BLaER1 treated with 17β-estradiol and CSF1 and Interleukin-3, amounts not matched to agents 10 nM and 100 nM (cell line): ENCODE measurements at regions not wholly inside any gene's neighbourhood (a gene's known extent, or its start where the extent isn't known, plus 50 kb on each side); places are given as distances from the start of the nearest gene placed in this dataset.

ENCODE experiments used
- H3K27ac ChIP-seq, 11 experiments: shearing (Covaris generic); formaldehyde crosslinking; 2 replicates each; pipeline ENCODE4 v1.8.1; 2022
- H3K27me3 ChIP-seq, 11 experiments: shearing (Covaris generic); formaldehyde crosslinking; 2 replicates each; pipeline ENCODE4 v1.8.1; 2022
- H3K36me3 ChIP-seq, 11 experiments: shearing (Covaris generic); formaldehyde crosslinking; 2 replicates each; pipeline ENCODE4 v1.8.1; 2022
- H3K4me1 ChIP-seq, 10 experiments: shearing (Covaris generic); formaldehyde crosslinking; 2 replicates each; pipeline ENCODE4 v1.8.1; 2022
- H3K4me2 ChIP-seq, 11 experiments: shearing (Covaris generic); formaldehyde crosslinking; 2 replicates each; pipeline ENCODE4 v1.8.1; 2022
- H3K4me3 ChIP-seq, 10 experiments: shearing (Covaris generic); formaldehyde crosslinking; 2 replicates each; pipeline ENCODE4 v1.8.1; 2022
- H3K9ac ChIP-seq, 11 experiments: shearing (Covaris generic); formaldehyde crosslinking; 2 replicates each; pipeline ENCODE4 v1.8.1; 2022
- H3K9me3 ChIP-seq, 11 experiments: shearing (Covaris generic); formaldehyde crosslinking; replicated peaks in 1 of 11; 2 replicates each; pipeline ENCODE4 v1.8.1; 2022
- H4K20me1 ChIP-seq, 11 experiments: shearing (Covaris generic); formaldehyde crosslinking; 2 replicates each; pipeline ENCODE4 v1.8.1; 2022
- Cebpa-rat ChIP-seq, 11 experiments: shearing (Covaris generic); IDR thresholded peaks; 2 replicates each; pipeline ENCODE4 v1.8.1; 2022

DNA sequence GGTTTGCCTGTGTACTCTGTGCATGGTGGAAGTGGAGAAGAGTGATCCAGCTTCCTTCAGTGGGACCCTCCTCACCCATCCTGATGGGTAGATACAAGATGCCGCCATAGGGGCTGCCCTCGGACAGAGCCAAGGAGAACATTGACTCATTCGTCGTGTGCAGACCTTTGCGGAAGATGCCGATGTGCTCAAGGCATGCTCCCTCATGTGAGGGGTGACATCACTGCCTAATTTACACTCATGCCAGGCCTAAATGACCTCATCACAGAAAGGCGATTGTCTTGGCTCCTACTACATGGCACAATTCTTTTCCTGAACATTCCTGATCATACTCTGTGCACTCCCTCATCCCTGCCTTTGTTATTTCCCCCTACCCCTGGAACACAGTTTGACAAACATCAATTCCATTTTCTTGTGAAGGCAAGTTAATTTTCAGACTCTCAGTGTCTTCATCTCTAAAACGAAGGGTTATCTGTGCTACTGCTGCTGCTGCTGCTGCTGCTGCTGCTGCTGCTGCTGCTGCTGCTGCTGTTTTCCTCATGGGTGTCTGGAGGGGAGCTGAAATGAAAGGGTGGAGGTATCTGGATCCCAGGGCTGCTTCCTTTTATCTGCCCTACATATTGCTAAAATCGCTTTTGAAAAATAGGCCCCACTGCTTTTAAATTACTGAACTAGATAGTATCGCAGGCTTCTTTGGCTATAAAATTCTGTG, 146.5 kb upstream of the ARGLU1 start:
- H4K20me1 ChIP-seq = no peaks in the 10 kb centered on the region
- no peak for TF ChIP-seq Cebpa-rat (IDR thresholded peaks at IDR 0.05)

DNA sequence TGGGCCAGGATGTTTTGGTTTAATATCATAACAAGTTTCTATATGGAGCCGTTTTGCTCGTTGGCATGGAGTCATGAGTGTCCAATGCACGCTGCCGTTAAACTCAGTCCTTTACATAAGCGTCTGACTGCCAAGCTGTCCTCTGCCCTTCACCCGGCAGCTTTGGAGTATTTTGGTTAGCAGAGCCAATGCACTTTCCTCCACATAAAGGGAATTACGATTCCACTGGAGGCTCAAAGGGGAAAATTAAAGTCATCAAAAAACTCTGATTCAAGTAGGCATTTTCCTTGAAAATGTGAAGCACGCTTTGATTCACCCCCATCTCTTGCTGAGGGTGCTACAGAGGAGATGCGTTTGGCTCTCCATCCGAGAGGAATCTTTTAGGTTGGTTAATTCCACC, 144.4 kb upstream of the ARGLU1 start:
- Histone ChIP-seq H3K4me3 (no peak overlapping the region), H4K20me1 (no peaks in the 10 kb centered on the region), H3K27me3 (no peaks in the 10 kb centered on the region), H3K4me2 (no peak overlapping the region), H3K36me3 (no peaks in the 10 kb centered on the region), H3K4me1 (no peaks in the 10 kb centered on the region), H3K9me3 (peaks cover 0 to 9% (median 5%) of the 10 kb centered on the region in 11 experiments; a peak in 13 of 22 replicates), H3K27ac (no peak overlapping the region), H3K9ac (no peak overlapping the region)
- no peak for TF ChIP-seq Cebpa-rat (IDR thresholded peaks at IDR 0.05)

More for the DNA sequence above, 146.5 kb upstream of the ARGLU1 start:
- peaks cover 15 to 26% (median 20%) of the 10 kb centered on the region in 11 experiments; a peak in 19 of 22 replicates for H3K9me3 ChIP-seq
- no peak overlapping the region for H3K4me2 ChIP-seq
- no peaks in the 10 kb centered on the region for H3K4me1 ChIP-seq
- H3K9ac ChIP-seq = no peak overlapping the region
- no peak overlapping the region for H3K4me3 ChIP-seq
- H3K27ac ChIP-seq = no peak overlapping the region
- no peaks in the 10 kb centered on the region for H3K27me3 ChIP-seq
- H3K36me3 ChIP-seq = peaks cover 0 to 3% (median 0%) of the 10 kb centered on the region in 11 experiments; a peak in 1 of 22 replicates

DNA sequence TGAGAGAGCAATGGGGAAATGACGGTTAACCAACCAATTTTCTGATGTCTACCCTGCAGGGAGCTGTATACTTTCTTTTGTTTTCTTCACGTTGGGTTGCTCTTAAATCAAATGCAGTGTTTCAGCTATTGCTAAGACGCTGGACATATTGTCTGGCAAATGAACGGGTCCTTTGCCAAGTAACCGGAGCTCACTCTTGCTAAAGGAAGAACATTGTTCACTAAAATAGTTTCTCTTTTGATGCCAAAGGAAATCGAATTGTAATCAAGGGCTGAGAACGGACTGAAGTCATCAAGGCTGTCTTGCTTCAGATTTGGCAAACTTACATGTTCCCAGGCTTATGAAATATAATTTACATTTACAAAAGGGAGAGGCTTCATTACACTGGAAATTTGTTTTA, 142.3 kb upstream of the ARGLU1 start:
- H3K27me3 ChIP-seq = no peaks in the 10 kb centered on the region
- no peak overlapping the region for H3K27ac ChIP-seq
- TF ChIP-seq Cebpa-rat (IDR thresholded peaks at IDR 0.05) = no peak

DNA sequence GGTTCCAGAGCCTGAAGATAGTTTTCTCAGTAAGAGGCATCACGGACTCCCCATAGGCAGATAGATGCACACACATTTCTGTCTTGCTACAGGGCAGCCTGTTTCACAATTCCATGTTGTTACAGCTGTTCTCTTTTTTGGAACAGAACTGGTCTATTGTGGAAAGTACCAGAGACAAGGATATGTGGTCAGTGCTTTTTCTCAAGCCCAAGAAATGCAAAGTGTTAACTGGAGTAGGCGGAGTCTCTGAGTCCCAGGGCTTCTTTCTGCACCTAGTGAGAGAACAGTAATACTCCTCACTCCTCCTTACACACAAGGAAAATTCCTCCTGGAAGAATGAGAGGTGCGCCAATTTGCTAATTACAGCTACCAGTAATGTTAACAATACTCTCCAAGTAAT, 141.6 kb upstream of the ARGLU1 start:
- Histone ChIP-seq H3K4me2 (no peak overlapping the region), H3K9ac (no peak overlapping the region), H4K20me1 (no peaks in the 10 kb centered on the region), H3K4me1 (no peaks in the 10 kb centered on the region), H3K27me3 (no peaks in the 10 kb centered on the region), H3K4me3 (no peak overlapping the region), H3K9me3 (peaks cover 0 to 4% (median 0%) of the 10 kb centered on the region in 11 experiments; a peak in 2 of 22 replicates), H3K36me3 (no peaks in the 10 kb centered on the region), H3K27ac (no peak overlapping the region)
- TF ChIP-seq Cebpa-rat (IDR thresholded peaks at IDR 0.05) = no peak

More for the DNA sequence above, 142.3 kb upstream of the ARGLU1 start:
- H3K9ac ChIP-seq = no peak overlapping the region
- H3K4me1 ChIP-seq = no peaks in the 10 kb centered on the region
- no peak overlapping the region for H3K4me3 ChIP-seq
- H3K9me3 ChIP-seq = peaks cover 0 to 3% (median 0%) of the 10 kb centered on the region in 11 experiments; a peak in 1 of 22 replicates
- no peaks in the 10 kb centered on the region for H4K20me1 ChIP-seq
- no peaks in the 10 kb centered on the region for H3K36me3 ChIP-seq
- H3K4me2 ChIP-seq = no peak overlapping the region

DNA sequence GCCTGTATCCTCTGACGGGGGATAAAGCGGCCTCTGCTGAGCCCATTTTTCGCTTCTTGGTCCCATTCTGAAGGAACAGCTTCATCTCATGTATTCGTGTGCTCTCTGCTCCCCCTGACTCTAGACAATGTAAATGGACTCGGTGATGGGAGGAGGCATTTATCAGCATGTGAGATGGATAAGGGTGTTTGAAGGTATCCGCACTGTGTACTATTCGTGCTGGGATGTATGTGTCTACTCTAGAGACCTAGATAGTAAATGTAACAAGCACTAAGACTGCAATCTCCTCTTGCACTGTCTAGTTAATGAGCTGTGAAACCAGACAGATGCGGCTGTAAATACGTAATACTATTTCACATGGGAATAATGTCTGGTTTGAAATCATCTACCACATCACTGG, 134.6 kb upstream of the ARGLU1 start:
- Histone ChIP-seq H3K9me3 (peaks cover 0 to 14% (median 0%) of the 10 kb centered on the region in 11 experiments; a peak in 3 of 22 replicates), H3K27me3 (no peaks in the 10 kb centered on the region), H3K9ac (0 out of 22 replicates have a peak overlapping the region, but pooled peaks of 1 of the 11 experiments have one; percentile 21), H3K4me1 (peaks cover 0 to 16% (median 13%) of the 10 kb centered on the region in 10 experiments; a peak in 14 of 20 replicates), H3K27ac (no peak overlapping the region), H3K4me2 (peak overlapping the region in 8 of 11 experiments; percentile 40 to 63 (median 46); a peak in 16 of 22 replicates), H4K20me1 (no peaks in the 10 kb centered on the region), H3K36me3 (no peaks in the 10 kb centered on the region), H3K4me3 (no peak overlapping the region)
- TF ChIP-seq Cebpa-rat (IDR thresholded peaks at IDR 0.05) = no peak

DNA sequence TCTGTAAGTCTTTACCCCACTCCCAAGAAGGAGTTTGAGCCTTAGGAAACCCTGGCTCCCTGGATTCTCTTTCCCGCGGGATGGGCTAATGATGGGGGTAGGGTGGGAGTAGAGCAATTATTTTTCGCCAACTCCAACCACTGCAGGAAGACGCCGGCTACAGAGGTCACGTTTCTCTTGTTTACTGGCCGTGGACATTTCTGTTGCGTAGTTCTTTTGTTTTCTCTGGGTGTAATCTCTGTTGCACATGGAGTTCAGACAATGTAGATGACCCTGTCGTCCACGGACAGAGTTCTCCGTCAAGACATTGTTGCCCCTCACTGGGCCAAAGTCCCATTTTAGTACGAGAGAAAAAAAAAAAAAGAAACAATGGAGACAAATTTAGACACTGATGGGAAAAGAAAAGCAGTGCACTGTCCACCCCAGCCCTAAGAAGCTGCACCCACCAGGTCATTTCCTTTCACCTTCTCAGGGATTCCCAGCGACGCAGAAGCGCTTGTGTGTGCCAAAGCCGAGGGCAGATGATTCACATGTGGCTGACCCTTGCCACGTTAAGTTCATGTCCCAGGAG, 133.9 kb upstream of the ARGLU1 start:
- no peak overlapping the region for H3K27ac ChIP-seq
- H3K36me3 ChIP-seq = no peaks in the 10 kb centered on the region
- H3K27me3 ChIP-seq = no peaks in the 10 kb centered on the region
- no peaks in the 10 kb centered on the region for H4K20me1 ChIP-seq
- no peak overlapping the region for H3K4me3 ChIP-seq
- H3K4me2 ChIP-seq = peak overlapping the region in 7 of 11 experiments; percentile 40 to 63 (median 46); a peak in 9 of 22 replicates
- peaks cover 0 to 14% (median 0%) of the 10 kb centered on the region in 11 experiments; a peak in 2 of 22 replicates for H3K9me3 ChIP-seq
- no peak for TF ChIP-seq Cebpa-rat (IDR thresholded peaks at IDR 0.05)
- no peak overlapping the region for H3K9ac ChIP-seq
- peaks cover 0 to 16% (median 13%) of the 10 kb centered on the region in 10 experiments; a peak in 14 of 20 replicates for H3K4me1 ChIP-seq

DNA sequence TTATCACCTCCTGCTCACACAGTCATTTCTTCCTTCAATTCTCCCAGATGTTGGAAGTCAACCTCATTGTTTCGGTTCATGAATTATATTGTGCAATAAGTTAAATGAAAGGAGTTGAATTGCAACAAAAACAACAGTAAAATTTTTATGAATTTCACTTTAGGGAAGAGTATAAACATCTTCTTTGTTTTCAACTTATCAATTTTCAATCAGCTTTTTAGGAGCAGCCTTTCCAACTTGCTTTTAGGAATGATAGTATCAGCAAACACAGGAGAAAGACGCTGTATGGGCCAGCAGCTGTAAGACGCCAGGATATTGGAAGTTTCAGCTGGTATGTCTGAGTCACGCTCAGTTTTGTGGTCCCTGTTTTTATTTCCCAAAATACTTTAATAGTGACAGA, 132.5 kb upstream of the ARGLU1 start:
- Histone ChIP-seq H3K27ac (no peak overlapping the region), H3K9me3 (peaks cover 0 to 14% (median 0%) of the 10 kb centered on the region in 11 experiments; a peak in 2 of 22 replicates), H3K4me2 (no peak overlapping the region), H4K20me1 (no peaks in the 10 kb centered on the region), H3K4me3 (no peak overlapping the region), H3K4me1 (peaks cover 0 to 26% (median 21%) of the 10 kb centered on the region in 10 experiments; a peak in 16 of 20 replicates), H3K36me3 (no peaks in the 10 kb centered on the region), H3K27me3 (no peaks in the 10 kb centered on the region), H3K9ac (no peak overlapping the region)
- TF ChIP-seq Cebpa-rat (IDR thresholded peaks at IDR 0.05) = peak in 3 of 11 experiments; percentile 9 to 76 (median 51); a peak in 4 of 22 replicates

DNA sequence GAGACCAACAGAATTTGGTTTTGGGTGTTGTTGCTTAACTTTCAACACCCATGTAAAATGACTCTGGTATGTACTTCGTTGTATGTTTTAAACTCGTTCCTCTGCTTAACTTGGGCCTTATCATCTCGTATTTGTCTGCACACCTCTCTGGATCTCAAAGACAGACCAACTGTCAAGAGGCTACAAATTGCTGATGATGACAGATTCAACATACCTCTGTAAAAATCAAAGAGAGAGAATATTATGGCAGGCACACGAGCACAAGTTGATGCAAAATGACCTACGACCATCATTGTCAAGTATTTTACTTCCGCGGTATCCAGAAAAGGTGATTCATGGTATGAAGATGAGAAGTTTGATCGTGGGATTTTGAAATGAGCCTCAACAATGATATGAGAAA, 132.1 kb upstream of the ARGLU1 start:
- no peaks in the 10 kb centered on the region for H3K36me3 ChIP-seq
- no peak overlapping the region for H3K4me2 ChIP-seq
- H3K27me3 ChIP-seq = no peaks in the 10 kb centered on the region
- H3K9ac ChIP-seq = no peak overlapping the region
- H3K4me3 ChIP-seq = no peak overlapping the region
- no peak overlapping the region for H3K27ac ChIP-seq
- no peaks in the 10 kb centered on the region for H4K20me1 ChIP-seq
- H3K9me3 ChIP-seq = peaks cover 0 to 14% (median 0%) of the 10 kb centered on the region in 11 experiments; a peak in 2 of 22 replicates
- TF ChIP-seq Cebpa-rat (IDR thresholded peaks at IDR 0.05) = no peak
- H3K4me1 ChIP-seq = peaks cover 0 to 26% (median 21%) of the 10 kb centered on the region in 10 experiments; a peak in 16 of 20 replicates

DNA sequence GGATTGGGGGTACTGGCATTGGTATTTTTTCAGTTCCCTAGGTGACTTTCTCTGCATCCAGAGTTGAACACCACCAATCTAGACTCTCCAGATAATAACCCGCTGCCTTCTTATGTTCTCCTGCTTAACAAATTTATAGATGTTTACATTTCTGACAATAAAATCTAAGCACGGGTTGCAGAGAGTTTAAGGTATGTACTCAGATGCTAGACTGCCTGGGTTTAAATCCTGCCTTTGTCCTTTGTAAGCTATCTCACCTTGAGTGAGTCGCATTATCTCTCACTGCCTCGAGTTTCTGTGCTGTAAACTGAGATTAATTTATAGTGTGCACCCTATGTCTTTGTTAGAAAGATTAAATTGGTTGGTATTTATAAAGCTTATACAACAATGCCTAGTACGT, 131.4 kb upstream of the ARGLU1 start:
- no peak overlapping the region for H3K27ac ChIP-seq

More for the DNA sequence above, 131.4 kb upstream of the ARGLU1 start:
- H3K36me3 ChIP-seq = no peaks in the 10 kb centered on the region
- H3K4me1 ChIP-seq = peaks cover 0 to 26% (median 21%) of the 10 kb centered on the region in 10 experiments; a peak in 16 of 20 replicates
- TF ChIP-seq Cebpa-rat (IDR thresholded peaks at IDR 0.05) = no peak
- H3K4me2 ChIP-seq = no peak overlapping the region
- no peak overlapping the region for H3K4me3 ChIP-seq
- peaks cover 0 to 9% (median 0%) of the 10 kb centered on the region in 11 experiments; a peak in 2 of 22 replicates for H3K9me3 ChIP-seq
- H3K27me3 ChIP-seq = no peaks in the 10 kb centered on the region
- no peak overlapping the region for H3K9ac ChIP-seq
- H4K20me1 ChIP-seq = no peaks in the 10 kb centered on the region
